Liver (tissue), 3 donors: ENCODE measurements at regions not wholly inside any gene's neighbourhood (a gene's known extent, or its start where the extent isn't known, plus 50 kb on each side); places are given as distances from the start of the nearest gene placed in this dataset.

ENCODE experiments used
- HNF4A ChIP-seq, 2 donors: conservative IDR thresholded peaks; 2 replicates each; pipeline ENCODE4 v1.6.1; 2016; ENCODE audit warnings: antibody characterized with exemption in 2 of 2, mild to moderate bottlenecking in 2 of 2
- RAD21 ChIP-seq, 2 donors: IDR thresholded peaks; 2 replicates each; pipeline ENCODE4 v1.6.1; 2016; ENCODE audit warnings: antibody characterized with exemption in 2 of 2, mild to moderate bottlenecking in 2 of 2
- TAF1 ChIP-seq: conservative IDR thresholded peaks from 2 replicates; pipeline ENCODE4 v1.6.1; 2016; ENCODE audit warnings: antibody characterized with exemption, mild to moderate bottlenecking
- TF ChIP-seq, protein P1 (sequence below): fragments of 150-350 bp; IDR thresholded peaks from 2 replicates; pipeline ENCODE4 v1.5.1; 2017; ENCODE audit warnings: improper control_type of control experiment, low read depth, low read length; ENCODE audit not compliant: missing input control
- donor health status: healthy.
- donor health status: healthy.

DNA sequence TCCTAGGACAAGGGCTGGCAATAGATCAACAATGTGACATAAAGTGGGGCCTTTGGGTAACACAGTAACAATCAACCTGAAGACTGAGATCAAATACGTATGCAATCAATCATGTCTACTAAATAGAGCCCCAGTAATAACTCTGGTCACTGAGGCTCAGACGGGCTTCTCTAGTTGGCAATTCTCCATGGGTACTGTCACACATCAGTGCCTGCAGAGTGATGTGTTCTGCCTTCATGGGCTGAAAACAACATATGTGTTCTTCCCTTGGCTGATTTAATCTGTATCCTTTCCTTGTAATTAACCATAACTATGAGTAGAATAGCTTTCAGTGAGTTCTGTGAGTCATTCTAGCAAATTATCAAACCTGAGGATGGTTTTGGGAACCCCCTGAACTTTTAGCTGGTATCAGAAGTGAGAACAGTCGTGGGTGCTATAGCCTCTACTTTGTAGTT lies 113.6 kb downstream of the TMCO5A start:
- TF ChIP-seq, protein P1, sequence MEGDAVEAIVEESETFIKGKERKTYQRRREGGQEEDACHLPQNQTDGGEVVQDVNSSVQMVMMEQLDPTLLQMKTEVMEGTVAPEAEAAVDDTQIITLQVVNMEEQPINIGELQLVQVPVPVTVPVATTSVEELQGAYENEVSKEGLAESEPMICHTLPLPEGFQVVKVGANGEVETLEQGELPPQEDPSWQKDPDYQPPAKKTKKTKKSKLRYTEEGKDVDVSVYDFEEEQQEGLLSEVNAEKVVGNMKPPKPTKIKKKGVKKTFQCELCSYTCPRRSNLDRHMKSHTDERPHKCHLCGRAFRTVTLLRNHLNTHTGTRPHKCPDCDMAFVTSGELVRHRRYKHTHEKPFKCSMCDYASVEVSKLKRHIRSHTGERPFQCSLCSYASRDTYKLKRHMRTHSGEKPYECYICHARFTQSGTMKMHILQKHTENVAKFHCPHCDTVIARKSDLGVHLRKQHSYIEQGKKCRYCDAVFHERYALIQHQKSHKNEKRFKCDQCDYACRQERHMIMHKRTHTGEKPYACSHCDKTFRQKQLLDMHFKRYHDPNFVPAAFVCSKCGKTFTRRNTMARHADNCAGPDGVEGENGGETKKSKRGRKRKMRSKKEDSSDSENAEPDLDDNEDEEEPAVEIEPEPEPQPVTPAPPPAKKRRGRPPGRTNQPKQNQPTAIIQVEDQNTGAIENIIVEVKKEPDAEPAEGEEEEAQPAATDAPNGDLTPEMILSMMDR = no peak
- TF ChIP-seq RAD21 (IDR thresholded peaks at IDR 0.05) = no peak
- TF ChIP-seq HNF4A (conservative IDR thresholded peaks at IDR 0.05) = no peak
- TF ChIP-seq TAF1 = no peak
